Panc1 (cell line): ENCODE measurements at regions not wholly inside any gene's neighbourhood (a gene's known extent, or its start where the extent isn't known, plus 50 kb on each side); places are given as distances from the start of the nearest gene placed in this dataset.

ENCODE experiments used
- ATAC-seq: fragments of 200-7000 bp; cut with Tn5 transposase; 2 replicates; pipeline ENCODE4 v1.9.1; 2020; ENCODE audit warnings: mild to moderate bottlenecking, moderate library complexity
- BruUV-seq: library from RNA; stranded (reverse); fragments of 400-500 nt; replicated peaks from 2 replicates; lab custom pipeline; 2021; lab: Mats Ljungman, UMichigan
- CTCF ChIA-PET: fragments of 300-600 bp; sonication (Branson Sonifier 250); formaldehyde crosslinking; loops from one replicate; lab custom pipeline; 2022; ENCODE audit warnings: antibody characterized with exemption; lab: Charles Lee
- POLR2A ChIA-PET: fragments of 300-600 bp; sonication (Branson Sonifier 250); formaldehyde crosslinking; loops from one replicate; lab custom pipeline; 2022; ENCODE audit warnings: antibody characterized with exemption; lab: Charles Lee
- DNase-seq: peaks from one replicate; pipeline ENCODE4 v3.0.0-alpha.2; 2010; ENCODE audit warnings: low read depth, low spot score
- H3K27ac ChIP-seq: 2 replicates; pipeline ENCODE4 v1.5.1; 2011; ENCODE audit warnings: mild to moderate bottlenecking, low read length, inconsistent platforms
- H3K27me3 ChIP-seq: fragments of 200-500 bp; sonication (Bioruptor generic); 2 replicates; pipeline ENCODE4 v1.6.0; 2014; ENCODE audit warnings: low read length, inconsistent platforms; ENCODE audit not compliant: control insufficient read depth, insufficient read depth
- H3K36me3 ChIP-seq: fragments of 200-500 bp; sonication (Bioruptor generic); 2 replicates; pipeline ENCODE4 v1.5.1; 2014; ENCODE audit warnings: inconsistent platforms, mild to moderate bottlenecking, low read length, moderate library complexity; ENCODE audit not compliant: control insufficient read depth, insufficient read depth
- H3K4me1 ChIP-seq: 2 replicates; pipeline ENCODE4 v1.5.1; 2011; ENCODE audit warnings: inconsistent platforms, mild to moderate bottlenecking, low read length, moderate library complexity; ENCODE audit not compliant: control insufficient read depth, insufficient read depth
- H3K4me3 ChIP-seq, 2 experiments: 2 replicates each; pipeline ENCODE4 v1.5.1; 2011 to 2012; ENCODE audit warnings: low read depth in 2 of 2, low read length in 2 of 2, mild to moderate bottlenecking in 2 of 2, inconsistent platforms in 1 of 2, moderate library complexity in 1 of 2
- H3K9me3 ChIP-seq: fragments of 200-500 bp; sonication (Bioruptor generic); 2 replicates; pipeline ENCODE4 v1.5.1; 2014; ENCODE audit warnings: low read depth, mild to moderate bottlenecking, inconsistent platforms, low read length, moderate library complexity; ENCODE audit not compliant: control insufficient read depth, insufficient read depth
- CTCF ChIP-seq: fragments of 450-650 bp; IDR thresholded peaks from 2 replicates; pipeline ENCODE4 v1.5.1; 2017; ENCODE audit warnings: mild to moderate bottlenecking
- POLR2AphosphoS5 ChIP-seq: IDR thresholded peaks from 2 replicates; pipeline ENCODE4 v1.6.1; 2012; ENCODE audit warnings: mild to moderate bottlenecking, low read depth, low read length, moderate library complexity
- REST ChIP-seq, 2 experiments: IDR thresholded peaks; 2 replicates each; pipeline ENCODE4 v1.6.1; 2011 to 2012; ENCODE audit warnings: low read depth in 2 of 2, control low read depth in 1 of 2, low read length in 1 of 2, mild to moderate bottlenecking in 1 of 2, moderate library complexity in 1 of 2; ENCODE audit not compliant: insufficient read depth in 1 of 2
- SIN3A ChIP-seq: IDR thresholded peaks from 2 replicates; pipeline ENCODE4 v1.6.1; 2012; ENCODE audit warnings: low read depth, mild to moderate bottlenecking, low read length, moderate library complexity, borderline replicate concordance; ENCODE audit not compliant: insufficient read depth
- TCF7L2 ChIP-seq: IDR thresholded peaks from 2 replicates; pipeline ENCODE4 v1.6.1; 2011; ENCODE audit warnings: mild to moderate bottlenecking, low read depth, low read length, inconsistent platforms
- in situ Hi-C: cut with HindIII; loops from 2 replicates; pipeline ENCODE4 v1.10.0; 2016; ENCODE audit warnings: low sequenced_read_pairs, low pct_unique_long_range_greater_than_20kb
- intact Hi-C: fragments of 100-400 bp; cut with micrococcal nuclease; formaldehyde crosslinking; loops from one replicate; pipeline ENCODE4 v1.10.0; 2022; ENCODE audit not compliant: unreplicated experiment

- H3K4me3 ChIP-seq: no peak overlapping the region
- no peaks in the 10 kb centered on the region for H3K4me1 ChIP-seq
- DNase-seq (no peak), ATAC-seq (no peak)
- no peak for TF ChIP-seq SIN3A
- TF ChIP-seq POLR2AphosphoS5: no peak
- TF ChIP-seq TCF7L2: no peak
- no peak for TF ChIP-seq CTCF
- TF ChIP-seq REST (IDR thresholded peaks at IDR 0.05; ENCODE audit: insufficient read depth in 1 of 2, low read depth in 2 of 2, low read length in 1 of 2): no peak
- no peaks in the 10 kb centered on the region for H3K27me3 ChIP-seq
- H3K36me3 ChIP-seq: no peaks in the 10 kb centered on the region
- CTCF ChIA-PET: no interaction called here
- no peak overlapping the region for H3K27ac ChIP-seq
- no TSS peak for BruUV-seq
- in situ Hi-C loops (no loop called here), intact Hi-C loops (no loop called here)
- POLR2A ChIA-PET: no interaction called here
- no peaks in the 10 kb centered on the region for H3K9me3 ChIP-seq
Observed at GRCh38 chr2:107418708-107419107, 408.0 kb upstream of the RGPD4 start.

GRCh38 chr2:107419191-107419590, 407.5 kb upstream of the RGPD4 start:
- ATAC-seq: no peak
- ChIA-PET CTCF (no interaction called here), POLR2A (no interaction called here)
- no peaks in the 10 kb centered on the region for H3K36me3 ChIP-seq
- no peaks in the 10 kb centered on the region for H3K27me3 ChIP-seq
- no peak overlapping the region for H3K27ac ChIP-seq
- intact Hi-C loops: no loop called here
- no peaks in the 10 kb centered on the region for H3K4me1 ChIP-seq
- in situ Hi-C loops: no loop called here
- H3K9me3 ChIP-seq: no peaks in the 10 kb centered on the region
- DNase-seq: no peak
- no TSS peak for BruUV-seq
- TF ChIP-seq CTCF (no peak), TCF7L2 (no peak), REST (IDR thresholded peaks at IDR 0.05; ENCODE audit: insufficient read depth in 1 of 2, low read depth in 2 of 2, low read length in 1 of 2) (no peak), SIN3A (no peak), POLR2AphosphoS5 (no peak)
- no peak overlapping the region for H3K4me3 ChIP-seq
